NCI-H1092 treated with DMSO at 0.1 percent for 48 hours (cell line): ENCODE measurements at regions not wholly inside any gene's neighbourhood (a gene's known extent, or its start where the extent isn't known, plus 50 kb on each side); places are given as distances from the start of the nearest gene placed in this dataset.

ENCODE experiments used
- DNase-seq: peaks from one replicate; lab custom pipeline; 2025; lab: John Stamatoyannopoulos, UW

DNA sequence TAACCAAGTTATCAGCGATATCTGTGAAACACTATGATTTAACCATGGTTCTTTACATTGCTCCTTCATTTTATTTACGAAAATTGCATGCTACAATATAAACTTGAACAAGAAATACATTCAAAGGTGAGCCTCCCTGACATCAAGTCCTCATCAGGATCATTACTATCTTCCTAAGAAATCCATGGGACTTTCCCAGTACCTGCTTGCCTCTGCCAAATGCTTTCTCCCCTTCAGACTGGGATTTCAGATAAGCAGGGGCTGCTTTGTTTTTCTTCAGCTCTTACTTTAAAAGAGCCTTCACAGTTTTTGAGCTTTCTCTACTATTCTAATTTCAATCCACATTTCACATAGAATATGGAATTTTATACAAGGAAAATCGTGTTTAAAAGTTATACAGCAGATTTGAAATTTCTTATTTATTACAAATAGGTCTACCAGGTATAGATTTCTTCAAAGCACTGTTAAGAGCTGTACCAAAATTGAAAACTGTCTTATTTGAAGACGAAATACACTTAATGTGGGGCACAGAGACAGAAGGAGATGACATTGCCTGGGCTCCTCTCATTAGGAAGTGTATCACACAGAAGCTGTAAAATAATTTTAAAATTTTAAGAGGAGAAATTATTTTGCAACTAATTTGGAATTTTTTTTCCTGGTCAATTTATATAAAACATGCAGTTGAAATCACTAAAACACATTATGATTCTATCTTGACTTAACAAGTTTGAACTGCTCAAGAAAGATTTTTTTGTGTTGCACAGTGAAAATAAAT lies 615.0 kb upstream of the AGTR1 start:
- no peak for DNase-seq

DNA sequence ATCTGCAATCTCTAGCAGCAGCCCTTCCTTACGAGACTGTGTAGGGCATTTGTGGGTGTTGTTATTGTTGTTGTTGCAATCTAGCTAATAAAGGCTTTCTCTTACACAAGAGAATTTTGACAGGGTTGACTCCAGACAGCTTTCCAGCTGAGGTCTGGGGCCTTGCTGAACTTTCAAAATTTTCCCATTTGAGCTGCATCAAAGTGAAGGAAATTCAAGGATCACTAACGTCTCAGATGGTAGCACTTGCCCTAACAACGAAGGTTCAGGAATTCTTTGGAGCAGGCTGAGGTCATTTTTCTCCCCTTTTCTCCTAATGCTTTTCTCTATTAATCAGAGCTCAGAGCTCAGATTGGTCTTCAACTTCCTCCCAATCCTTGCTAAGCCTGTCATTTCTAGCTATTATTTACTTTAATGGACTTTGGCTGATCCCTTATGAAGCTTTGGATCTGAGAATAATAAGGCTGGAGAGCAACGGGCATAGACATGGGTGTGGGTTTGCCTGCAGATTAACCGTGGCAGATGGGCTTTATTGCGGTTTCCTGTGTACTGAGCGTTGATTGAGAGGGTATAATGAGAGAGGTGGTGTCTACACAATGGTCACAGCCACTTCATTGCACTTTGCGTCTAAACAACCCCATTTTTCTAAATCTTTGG lies 614.0 kb upstream of the AGTR1 start:
- no peak for DNase-seq

DNA sequence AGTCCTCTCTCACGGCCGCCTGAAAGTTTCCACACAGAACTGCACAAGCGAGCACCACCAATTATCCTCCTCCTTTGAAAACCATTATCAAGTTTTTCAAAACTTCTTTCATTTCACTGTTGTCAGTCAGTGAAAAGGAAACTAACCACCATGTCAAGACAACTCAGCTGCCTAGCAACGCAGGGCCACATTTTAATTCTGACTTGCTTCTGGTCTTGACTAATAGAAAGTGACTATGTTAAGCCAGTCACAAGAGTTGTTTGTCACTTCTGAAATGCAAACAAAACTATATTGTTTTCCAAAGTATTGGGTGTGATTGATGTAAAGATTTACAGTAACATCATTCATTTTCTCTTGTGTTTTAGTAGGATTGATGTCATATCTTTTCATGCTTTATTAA lies 612.8 kb upstream of the AGTR1 start:
- DNase-seq = no peak

DNA sequence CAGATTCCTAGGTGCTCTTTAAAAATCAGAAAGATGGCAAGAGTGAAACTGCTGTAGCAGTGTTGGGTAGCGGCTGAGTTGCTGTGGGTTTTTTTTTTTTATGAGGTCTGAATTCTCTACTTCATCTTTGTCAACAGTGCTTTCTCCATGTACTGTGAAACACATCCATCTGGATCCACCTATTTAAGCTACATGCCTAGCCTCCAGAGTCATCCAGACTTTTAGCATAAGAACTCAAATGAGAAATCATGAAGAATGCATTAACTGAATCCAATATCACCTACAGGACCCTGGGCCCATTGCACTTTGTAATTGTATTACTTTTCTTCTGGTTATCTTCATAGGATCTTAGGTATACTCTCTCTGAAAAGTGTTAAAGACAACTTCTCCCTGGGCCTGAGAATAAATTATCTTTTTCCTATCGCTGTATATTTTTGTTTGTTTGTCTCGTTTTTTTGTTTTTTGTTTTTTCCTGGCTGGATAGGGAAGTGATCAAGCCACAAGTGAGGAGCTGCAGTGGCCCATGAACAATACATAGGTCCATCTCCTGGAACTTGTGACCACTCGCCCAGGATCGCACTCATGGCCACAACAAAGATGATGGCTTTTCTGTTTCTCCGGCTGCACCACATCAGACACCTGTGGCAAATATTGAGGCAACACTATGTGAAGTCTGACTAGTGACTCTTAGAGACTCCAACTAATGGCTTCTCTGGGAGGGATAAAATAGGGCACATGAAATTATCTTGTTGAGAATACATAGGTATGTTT lies 609.9 kb upstream of the AGTR1 start:
- no peak for DNase-seq

DNA sequence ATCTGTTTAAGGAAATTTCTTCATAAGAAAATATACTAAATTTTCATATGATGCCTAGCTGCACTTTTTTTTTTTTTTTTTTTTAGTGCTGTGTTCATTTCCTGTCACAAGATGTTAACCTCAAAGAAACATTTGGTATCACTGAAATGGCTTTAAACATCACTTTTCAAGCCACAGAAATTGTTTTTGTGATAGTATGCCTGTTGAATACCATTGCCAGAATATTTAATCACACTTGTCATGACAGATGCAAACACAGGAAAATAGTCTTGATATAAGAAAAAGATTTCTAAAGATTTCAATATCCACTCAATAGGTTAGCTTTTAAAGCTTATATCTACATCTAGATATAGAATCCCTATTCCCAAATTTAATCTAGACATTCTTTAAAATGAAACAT lies 608.5 kb upstream of the AGTR1 start:
- no peak for DNase-seq

DNA sequence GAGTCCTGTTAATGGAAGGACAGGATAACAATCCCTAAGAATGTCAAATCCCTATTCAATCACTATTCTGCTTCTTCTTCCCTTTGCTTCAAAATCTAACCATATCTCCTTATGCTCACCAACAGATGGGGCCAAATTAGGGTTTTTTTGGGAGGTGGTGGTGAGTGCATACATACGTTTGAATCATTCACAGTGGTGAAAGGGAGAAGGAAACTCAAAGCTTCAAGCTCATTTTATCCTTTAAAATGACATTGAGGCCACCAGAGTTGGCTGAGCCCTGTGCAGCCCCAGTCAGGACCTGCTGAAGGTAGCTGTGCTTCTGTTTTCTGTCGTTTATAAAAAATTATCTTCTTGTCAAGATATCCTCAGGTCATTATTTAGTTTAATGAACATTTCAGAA lies 607.5 kb upstream of the AGTR1 start:
- DNase-seq = no peak

DNA sequence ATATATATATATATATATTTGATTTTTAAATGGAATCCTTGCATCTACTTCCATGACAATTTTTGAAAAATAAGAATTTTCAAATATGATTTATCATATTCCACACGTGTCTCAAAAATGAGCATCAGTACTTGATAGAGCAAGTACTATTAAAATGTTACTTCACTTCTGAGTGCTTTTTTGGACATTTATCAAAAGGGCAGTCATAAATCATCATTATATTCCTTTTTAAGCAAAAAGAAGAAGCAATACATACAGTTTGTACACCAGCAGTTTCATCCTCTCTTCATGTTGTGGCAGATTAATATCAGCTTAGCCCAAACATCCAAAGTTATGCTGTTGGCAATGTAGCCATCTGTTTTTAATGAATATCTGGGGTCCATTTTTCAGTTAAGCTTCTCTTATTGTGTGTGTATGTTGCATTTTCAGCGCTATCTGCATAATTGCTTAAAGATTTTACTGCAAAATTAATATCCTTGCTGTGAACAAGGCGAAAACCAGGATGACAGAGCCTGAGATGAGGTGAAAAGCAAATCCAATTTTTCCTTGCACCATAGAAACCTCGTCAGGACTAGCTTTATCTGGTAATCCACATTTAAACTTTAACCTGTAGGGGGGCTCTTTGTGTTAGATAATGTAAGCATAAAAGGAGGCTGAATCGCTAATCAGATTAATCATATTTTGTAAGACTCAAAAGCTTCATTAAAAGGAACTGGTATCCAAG lies 604.9 kb upstream of the AGTR1 start:
- no peak for DNase-seq

DNA sequence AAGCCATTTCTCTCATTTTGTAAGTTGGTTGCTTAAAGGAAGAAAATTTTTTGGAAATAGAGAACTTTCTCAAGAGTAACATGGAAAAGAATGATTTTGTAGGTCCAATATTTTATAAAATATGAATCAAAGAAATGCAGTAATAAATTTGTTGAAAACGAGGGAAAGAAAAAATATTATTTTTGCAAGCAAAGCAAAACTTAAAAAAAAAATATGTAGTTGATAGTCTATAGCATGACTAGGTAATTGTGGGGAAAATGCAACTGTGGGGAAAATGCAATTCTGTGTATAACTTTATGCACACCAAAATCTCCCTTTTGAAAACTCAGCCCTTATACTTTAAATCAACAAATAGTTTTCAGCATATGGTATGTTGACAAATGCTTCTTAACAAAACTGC lies 604.0 kb upstream of the AGTR1 start:
- no peak for DNase-seq

DNA sequence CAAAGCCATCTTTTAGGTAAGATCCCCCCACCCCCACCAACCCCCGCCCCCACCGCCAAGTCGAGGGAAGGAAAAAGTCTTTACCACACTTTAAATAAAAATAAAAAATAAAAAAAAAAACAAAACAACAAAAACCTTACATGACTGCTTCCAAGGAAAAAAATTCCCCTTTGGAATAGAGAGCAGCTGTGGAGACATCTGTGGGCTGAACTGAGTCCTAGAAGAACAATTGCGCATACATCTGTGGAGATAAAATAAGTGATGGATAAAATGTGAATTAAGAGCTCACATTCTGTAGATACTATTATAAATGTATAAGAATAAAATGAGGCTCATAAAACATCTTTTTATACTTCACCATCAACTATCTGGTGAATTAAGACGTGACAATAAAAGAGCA lies 601.7 kb upstream of the AGTR1 start:
- no peak for DNase-seq

DNA sequence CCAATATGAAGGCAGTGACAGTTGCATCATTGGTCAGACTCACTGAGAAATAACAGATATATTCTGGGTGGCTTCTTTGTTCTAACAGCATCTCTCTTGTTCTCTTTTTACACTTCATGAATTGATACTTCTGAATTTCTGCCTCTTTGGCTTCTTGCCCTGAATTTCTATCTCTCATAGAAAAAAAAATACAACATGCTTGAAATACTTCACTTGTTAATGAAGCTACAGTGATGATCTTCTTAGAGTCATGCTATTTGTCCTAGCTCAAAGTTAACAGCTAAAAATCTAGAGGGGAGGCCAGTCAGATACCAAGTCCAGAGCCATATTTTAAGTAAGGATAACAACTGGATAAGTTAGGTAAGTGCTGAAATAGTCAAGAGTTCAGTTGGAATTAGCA lies 597.2 kb upstream of the AGTR1 start:
- no peak for DNase-seq

DNA sequence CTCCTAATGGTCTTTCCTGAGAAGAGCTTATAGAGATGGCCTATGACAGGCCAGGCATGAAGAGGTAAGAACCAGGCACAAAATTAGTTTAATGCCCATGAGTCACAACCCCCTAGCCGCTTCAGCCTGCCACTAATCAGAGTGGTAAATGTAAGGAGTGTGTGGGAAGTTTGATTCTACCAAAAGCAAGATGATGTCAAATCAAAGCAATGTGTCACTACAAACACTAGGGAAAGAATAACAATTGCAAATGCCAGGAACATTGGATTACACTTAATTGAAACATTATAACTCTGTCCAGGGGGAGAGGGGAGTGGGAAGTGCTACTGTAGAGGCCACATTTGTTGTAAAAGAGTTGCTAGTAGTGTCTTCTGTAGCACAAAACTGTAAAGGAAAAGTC lies 596.6 kb upstream of the AGTR1 start:
- no peak for DNase-seq

DNA sequence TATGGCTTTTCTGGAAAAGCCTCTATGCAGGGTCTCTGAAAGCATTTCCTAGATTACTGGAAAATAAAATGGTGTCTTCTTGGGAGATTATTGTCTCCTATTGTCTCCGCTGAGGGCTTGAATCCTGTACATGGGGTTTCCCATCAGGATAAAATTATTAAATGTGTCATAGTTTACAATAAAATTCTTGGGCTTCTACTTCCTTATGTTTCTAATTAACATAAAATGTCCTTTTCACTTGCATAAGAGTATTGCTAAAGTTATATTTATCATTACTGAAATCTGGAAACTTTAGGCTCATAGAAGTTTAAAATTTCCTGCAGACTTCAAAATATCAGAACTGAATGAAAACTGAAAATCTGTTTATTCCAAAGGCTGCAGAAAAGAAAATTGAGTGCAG lies 595.5 kb upstream of the AGTR1 start:
- DNase-seq = no peak

DNA sequence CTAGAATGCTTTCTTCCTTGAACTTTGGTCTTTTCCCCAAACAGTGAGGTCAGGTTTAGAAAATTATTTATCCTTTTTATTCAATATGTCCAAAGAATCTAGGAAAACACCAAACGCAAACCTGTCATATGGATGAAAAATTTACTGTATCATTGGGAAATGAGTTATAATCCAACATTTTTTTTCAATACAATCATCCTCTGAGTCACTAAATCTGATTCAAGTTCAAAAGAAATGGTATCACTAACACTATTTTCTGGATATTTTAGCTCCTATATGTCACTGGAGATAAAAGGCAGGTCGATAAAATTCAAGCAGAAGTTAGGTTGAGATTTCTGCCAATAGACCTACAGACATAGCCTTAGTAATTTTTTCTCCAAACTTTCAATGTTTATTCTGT lies 591.6 kb upstream of the AGTR1 start:
- no peak for DNase-seq

DNA sequence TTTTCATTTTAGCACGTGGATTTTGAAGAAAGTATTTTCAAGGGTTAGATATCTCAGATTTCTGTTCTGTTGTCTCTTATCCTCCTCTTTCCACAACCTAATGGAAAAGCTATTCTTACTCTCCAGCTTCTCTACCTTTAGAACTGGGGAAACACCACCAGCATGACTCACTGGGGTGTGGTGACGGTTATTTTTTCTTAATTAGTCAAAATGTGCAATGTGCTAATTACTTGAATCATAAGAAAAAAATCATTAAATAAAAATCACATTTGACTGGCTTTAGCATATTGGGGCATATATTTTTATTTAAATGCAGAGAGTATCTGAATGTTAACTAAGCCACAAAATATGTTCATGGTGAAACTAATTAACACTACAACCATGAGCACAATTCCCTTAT lies 570.7 kb upstream of the AGTR1 start:
- DNase-seq = no peak

DNA sequence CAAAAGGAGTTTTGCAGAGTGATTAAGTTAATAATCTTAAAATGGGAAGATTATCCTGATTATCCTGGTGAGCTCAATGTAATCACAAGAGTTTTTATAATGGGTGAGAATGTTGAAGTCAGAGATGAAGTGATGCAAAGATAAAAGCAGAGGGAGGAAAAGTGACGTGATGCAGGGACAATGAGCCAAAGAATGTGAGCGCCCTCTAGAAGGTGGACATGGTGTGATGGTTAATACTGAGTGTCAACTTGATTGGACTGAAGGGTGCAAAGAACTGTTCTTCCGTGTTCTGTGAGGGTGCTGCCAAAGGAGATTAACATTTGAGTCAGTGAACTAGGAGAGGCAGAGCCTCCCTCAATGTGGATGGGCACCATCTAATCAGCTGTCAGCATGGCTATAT lies 569.6 kb upstream of the AGTR1 start:
- no peak for DNase-seq

DNA sequence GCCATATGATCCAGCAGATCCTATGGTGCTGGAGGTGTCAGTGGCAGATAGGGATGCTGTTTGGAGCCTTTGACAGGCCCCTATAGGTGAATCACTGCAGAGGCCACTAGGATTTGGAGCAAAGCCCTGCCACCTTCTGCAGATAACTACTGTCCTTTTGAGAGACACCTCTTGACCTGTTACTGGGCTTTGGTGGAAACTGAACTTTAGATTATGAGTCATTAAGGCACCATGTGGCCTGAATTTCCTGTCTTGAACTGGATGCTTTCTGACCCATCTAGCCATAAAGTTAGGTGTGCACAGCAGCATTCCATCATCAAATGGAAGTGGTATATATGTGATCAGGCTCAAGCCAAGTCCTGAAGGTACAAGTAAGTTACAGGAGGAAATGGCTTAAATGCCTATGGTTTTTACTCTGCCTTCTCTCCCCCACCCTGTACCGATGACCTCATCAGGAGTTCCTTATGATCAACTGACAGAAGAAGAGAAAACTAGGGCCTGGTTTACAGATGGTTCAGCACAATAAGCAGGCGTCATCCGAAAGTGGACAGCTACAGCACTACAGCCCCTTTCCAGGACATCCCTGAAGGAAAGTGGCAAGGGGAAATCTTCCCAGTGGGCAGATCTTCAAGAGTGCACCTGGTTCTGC lies 565.6 kb upstream of the AGTR1 start:
- DNase-seq = no peak

DNA sequence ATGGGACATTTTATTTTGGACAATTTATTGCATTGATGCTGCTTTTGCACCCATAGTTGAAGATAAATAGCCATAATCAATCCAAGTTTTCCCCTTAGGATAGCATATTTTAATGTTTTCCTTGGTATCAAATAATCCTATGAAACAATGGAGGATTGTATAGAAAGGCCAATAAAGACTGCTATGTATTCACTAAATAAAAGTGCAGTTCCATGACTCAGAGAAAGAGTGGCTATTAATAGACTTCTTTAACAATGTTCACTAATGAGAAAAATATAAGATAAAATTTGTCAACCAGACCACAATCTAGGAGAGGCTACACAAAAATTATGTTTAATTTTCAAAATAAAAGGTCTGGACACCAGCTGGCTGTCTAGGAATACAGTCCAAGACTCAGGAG lies 560.9 kb upstream of the AGTR1 start:
- no peak for DNase-seq

DNA sequence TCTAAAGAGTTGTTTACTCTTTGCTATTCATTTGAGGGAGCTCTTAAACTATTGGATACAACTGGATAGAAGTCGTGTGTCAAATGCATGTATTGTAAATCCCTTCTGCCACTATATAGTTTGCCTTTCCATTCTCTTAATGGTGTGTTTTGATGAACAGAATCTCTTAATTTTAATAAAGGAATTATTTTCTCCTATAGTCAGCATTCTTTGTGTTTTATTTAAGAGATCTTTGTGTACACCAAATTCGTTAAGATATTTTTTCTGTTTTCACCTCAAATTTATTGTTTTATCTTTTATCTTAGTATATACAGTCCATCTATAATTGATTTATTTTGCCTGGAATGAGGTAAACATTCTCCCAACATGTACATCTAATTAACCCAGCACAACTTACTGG lies 551.5 kb upstream of the AGTR1 start:
- DNase-seq = no peak

DNA sequence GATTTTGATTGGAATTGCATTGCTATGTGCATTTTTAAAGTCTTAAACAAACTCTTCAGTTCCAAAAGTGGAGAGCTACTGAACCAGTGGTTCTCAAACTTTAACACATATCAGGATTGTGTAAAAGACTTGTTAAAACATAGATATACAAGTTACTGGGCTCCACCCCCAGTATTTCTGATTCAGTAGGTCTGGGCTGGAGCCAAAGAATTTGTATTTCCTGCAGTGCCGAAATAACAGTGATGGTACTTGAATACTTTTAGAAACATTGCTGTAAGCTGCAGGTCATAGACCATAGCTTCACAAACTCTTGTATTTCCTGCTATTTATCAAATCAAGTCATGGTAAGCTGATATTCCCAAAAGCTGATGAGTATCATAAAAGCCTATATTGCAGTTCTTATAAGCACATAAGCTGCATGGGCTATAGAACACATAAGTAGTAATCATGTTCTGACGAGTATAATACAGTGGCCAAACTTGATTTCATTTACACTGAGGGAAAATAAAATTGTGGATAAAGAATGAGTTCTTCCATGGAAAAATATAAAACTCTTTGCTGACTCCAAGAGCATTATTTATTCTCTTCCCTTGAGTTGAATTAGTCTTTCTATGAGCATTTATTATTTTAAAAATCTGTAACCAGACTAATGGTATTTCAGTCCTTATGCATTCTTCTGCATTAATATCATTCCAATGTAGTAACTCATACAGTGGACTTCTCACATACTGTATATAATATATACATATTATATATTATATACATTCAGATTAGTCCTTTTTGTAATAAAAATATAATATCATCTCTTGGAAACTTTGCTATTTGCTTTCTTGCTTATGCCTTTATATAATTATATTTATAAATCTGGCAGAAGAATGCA lies 550.5 kb upstream of the AGTR1 start:
- no peak for DNase-seq

DNA sequence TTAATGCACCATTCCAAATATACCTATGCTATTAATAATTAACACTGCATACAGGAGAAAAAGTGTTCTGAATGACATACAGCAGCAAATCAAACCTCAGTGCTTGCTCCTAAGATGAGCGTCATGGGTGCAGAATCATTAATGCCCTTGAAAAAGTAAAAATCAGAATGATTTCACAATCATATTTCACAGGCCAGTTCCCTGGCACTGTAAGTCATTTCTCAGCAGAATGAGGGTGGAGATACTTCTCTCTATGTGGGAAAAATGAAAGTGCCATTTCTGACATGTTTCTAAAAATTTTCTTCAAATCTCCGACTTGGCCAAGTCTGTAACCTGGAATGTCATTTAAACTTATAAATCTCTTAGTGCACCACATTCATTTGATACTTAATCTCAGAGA lies 549.8 kb upstream of the AGTR1 start:
- DNase-seq = no peak

DNA sequence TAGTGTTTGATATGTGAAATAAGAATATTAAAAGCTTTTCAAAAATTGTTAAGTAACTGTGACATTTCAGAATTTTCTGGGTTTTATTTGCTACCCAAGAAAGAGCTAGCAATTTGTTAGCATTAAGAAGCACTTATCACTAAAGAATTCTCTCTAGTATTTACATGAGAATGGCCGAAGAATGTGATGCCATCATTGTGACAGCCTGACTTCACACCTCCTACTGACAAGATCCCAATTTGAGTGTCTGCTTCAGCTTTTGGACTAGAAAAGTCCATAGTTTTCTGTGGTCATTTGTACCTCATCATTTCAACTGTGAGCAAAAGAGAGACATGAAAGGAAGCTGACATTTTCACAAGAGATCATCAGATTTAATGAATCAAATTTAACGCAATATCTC lies 548.1 kb upstream of the AGTR1 start:
- no peak for DNase-seq
